HG02623 (cell line): ENCODE measurements at regions not wholly inside any gene's neighbourhood (a gene's known extent, or its start where the extent isn't known, plus 50 kb on each side); places are given as distances from the start of the nearest gene placed in this dataset.
"Not testable (repeated sequence)": the region's sequence is repeated elsewhere in the genome, so short reads cannot be mapped to it uniquely, and the experiment has no call there.

Experiments
- ATAC-seq: cut with Tn5 transposase; IDR thresholded peaks from one replicate; pipeline ENCODE4 v1.9.1; 2021; ENCODE audit warnings: moderate library complexity; ENCODE audit not compliant: unreplicated experiment

DNA sequence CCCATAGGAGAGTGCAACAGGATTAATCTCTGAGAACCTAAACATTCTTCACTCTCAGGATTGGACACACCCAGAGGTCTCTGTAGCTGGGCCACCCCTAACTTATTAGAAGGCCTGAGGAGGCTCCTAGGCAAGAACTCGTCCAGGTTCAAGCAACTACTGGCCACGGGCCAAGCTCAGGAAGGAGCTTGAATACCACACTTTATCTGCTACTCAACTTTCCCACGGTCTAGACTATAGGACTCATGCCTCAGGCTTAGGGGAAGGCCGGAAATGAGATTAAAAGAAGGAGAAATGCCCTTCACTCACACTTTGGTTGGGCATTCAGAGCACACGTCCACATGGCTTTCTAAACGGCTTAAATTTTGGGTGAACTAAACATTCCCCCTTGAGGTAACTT lies 142.8 kb upstream of the PHYHIPL start:
- ATAC-seq: no peak

GRCh38 chr10:59036311-59037017 lies 140.0 kb upstream of the PHYHIPL start:
- ATAC-seq: peak; percentile 97

GRCh38 chr10:59037018-59037389 lies 139.4 kb upstream of the PHYHIPL start:
- ATAC-seq: no peak

- ATAC-seq: no peak
Measured at GRCh38 chr10:59037506-59037905, 138.9 kb upstream of the PHYHIPL start.

DNA sequence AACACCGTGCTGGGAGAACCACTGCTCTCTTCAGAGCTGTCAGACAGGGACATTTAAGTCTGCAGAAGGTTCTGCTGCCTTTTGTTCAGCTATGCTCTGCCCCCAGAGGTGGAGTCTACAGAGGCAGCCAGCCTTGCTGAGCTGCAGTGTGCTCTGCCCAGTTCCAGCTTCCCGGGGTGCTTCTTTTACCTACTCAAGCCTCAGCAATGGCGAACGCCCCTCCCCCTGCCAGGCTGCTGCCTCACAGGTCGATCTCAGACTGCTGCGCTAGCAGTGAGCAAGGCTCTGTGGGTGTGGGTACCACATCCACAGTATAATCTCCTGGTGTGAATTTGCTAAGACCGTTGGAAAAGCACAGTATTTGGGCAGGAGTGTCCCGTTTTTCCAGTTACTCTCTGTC lies 133.1 kb upstream of the PHYHIPL start:
- not testable (repeated sequence) for ATAC-seq

GRCh38 chr10:59047180-59047579 lies 129.3 kb upstream of the PHYHIPL start:
- ATAC-seq: no peak

- ATAC-seq: peak; percentile 79
Measured at GRCh38 chr10:59047957-59048618, 128.4 kb upstream of the PHYHIPL start.

DNA sequence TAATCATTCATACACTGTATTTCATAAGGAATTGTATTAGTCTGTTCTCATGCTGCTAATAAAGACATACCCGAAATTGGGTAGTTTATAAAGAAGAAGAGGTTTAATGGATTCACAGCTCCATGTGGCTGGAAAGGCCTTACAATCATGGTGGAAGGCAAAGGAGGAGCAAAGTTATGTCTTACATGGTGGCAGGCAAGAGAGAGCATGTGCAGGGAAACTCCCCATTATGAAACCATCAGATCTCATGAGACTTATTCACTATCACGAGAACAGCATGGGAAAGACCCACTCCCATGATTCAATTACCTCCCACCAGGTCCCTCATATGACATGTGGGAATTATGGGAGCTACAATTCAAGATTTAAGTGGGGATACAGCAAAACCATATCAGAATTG lies 122.9 kb upstream of the PHYHIPL start:
- not testable (repeated sequence) for ATAC-seq

GRCh38 chr10:59055045-59055444 lies 121.4 kb upstream of the PHYHIPL start:
- no peak for ATAC-seq

DNA sequence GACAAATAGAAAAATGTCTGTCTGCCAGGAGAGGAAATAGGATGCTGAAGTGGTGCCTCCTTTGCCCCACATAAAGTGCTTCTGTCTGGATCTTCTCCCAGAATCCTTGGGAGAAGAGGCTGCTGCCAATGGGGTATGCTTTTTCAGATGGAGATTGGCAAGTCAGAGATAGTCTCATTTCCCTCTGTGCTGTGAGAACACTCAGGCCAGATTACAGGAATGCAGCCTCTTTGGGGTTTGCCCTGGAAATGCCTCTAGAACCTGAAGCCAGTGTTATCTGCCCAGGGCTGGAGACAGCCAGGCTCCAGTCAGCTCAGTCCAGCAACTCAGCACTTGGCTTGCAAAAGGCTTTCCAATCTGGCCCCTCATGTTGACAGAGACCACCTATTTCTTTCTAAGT lies 119.1 kb upstream of the PHYHIPL start:
- ATAC-seq: no peak

GRCh38 chr10:59060852-59061251 lies 115.6 kb upstream of the PHYHIPL start:
- peak; percentile 79 for ATAC-seq

DNA sequence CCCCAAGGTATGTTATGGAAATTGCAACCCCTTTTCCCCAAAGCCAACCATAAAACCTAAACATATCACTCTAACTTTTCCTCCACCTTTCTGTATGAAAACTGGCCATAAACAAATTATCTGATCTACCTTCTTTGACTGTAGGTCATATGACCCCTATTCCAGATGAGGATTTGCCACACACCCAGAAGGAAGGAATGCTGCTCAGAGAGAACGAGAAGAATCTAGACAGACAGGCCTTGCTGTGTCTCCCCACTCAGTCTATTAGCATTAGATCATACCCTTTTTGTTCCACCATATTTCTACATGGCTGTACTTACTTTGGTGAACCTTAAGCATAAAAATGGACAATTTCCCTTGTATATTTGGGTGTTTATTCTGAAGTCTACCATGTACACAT lies 113.0 kb upstream of the PHYHIPL start:
- ATAC-seq: no peak

DNA sequence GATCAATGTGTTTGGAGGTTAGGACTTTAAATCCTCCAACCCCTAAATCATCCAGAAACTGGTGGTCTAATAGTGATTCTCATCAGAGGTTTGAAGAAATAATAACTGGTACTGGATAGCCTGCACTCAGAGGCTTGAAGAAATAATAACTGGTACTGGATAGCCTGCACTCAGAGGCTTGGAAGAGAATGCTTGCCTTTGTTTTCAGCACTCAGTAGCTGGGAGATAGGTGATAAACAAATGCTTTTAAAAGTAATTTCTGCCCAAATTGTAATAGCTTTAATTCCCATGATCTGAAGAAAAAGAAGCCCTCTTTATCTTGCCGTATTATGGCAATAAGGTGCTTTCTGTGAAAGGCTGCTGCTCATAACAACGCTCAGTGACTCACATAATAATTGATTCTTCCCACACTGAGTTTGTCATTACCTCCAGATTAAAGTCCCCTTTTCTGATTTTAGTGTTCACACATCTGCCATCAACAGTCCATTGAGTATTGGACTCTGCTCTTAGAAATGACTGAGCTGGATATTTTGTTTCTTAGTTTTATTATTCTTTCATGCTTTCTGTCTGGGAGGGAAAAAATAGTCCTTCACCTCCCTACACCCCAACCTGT lies 112.3 kb upstream of the PHYHIPL start:
- no peak for ATAC-seq

DNA sequence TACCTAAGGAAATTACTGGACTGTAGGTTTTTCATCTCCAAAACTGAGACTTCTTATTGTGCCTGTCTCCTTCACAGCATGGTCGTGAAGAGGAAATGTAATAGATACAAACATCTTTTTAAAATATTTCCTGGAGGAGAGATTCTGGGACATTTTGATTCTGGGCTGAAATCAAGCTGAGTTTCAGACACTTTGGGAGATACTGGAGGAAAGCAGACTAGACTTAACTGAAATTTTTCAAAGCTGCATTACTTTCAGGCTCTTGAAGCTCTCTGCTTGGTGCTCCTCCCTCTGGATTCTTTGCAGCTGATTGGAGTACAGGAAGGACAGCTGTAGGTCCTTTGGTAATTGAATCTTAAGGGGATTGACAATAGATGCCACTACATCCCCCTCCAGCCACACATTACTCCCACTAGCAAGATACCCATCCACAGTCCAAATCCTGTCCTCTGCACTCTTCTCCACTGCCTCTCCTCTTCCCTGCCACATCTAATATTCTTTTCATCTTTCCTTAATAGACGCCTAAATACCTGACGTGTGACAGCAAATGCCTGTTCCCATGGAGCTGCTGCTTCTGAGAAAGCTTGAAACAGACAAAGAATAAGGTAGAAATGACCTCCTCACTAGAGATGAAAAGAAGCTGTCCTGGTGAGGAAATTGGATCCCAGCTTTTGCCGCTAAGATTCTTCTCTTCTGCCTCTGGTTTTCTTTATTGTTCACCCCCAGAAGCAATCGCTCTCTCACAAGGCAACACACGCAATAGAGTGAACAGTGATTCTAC lies 111.5 kb upstream of the PHYHIPL start:
- no peak for ATAC-seq

- ATAC-seq: no peak
Measured at GRCh38 chr10:59068581-59069191, 107.8 kb upstream of the PHYHIPL start.

DNA sequence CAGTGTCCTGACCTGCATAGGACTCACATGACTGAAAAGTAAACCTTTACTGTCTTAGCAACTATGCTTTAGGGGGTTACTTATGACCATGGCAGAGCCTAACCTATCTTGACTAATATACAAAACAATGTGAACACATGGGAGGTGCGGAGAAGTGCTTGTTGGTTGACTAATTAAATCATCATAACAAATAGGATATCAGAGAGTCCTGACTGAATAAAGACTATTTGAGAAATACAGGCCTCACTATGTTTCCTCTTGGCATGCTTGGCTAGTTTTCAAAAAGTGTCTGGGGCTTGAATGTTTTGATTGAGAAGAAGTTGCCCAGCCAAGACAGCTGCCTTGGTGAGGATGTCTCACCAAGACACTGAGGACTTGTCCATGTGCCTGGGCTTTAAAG lies 104.4 kb upstream of the PHYHIPL start:
- ATAC-seq: no peak

GRCh38 chr10:59073456-59074053 lies 102.9 kb upstream of the PHYHIPL start:
- ATAC-seq: no peak

- ATAC-seq: no peak
Measured at GRCh38 chr10:59075576-59075975, 100.9 kb upstream of the PHYHIPL start.

GRCh38 chr10:59077855-59078254 lies 98.6 kb upstream of the PHYHIPL start:
- no peak for ATAC-seq

GRCh38 chr10:59078978-59079377 lies 97.5 kb upstream of the PHYHIPL start:
- ATAC-seq: no peak
